Motor neuron (in vitro differentiated cells): ENCODE measurements at regions not wholly inside any gene's neighbourhood (a gene's known extent, or its start where the extent isn't known, plus 50 kb on each side); places are given as distances from the start of the nearest gene placed in this dataset.

Experiments
- ATAC-seq, 8 experiments: fragments of 200-7000 bp; cut with Tn5 transposase; replicated peaks in 6 of 8; 2 replicates each; pipeline ENCODE4 v1.8.0; 2021; ENCODE audit warnings: mild to moderate bottlenecking in 8 of 8, moderate library complexity in 8 of 8
- H3K27ac ChIP-seq, 2 donors: fragments of 250-450 bp; sonication (Bioruptor Pico); 2 replicates each; pipeline ENCODE4 v1.9.0; 2021; ENCODE audit warnings: antibody characterized with exemption in 2 of 2, mild to moderate bottlenecking in 2 of 2, moderate library complexity in 1 of 2
- H3K4me1 ChIP-seq, 2 donors: fragments of 250-450 bp; sonication (Bioruptor Pico); replicated peaks in 1 of 2; 2 replicates each; pipeline ENCODE4 v1.6.1; 2021; ENCODE audit warnings: antibody characterized with exemption in 2 of 2, mild to moderate bottlenecking in 2 of 2, moderate library complexity in 1 of 2
- H3K4me3 ChIP-seq, 5 donors: fragments of 250-450 bp; sonication (Bioruptor Pico); 2 replicates each; pipeline ENCODE4 v1.9.0; 2021; ENCODE audit warnings: antibody characterized with exemption in 5 of 5, mild to moderate bottlenecking in 5 of 5, moderate library complexity in 4 of 5
- WGBS, 10 experiments: fragments of 450-650 bp; shearing (Covaris generic); methylation state at CpG; one replicate each; pipeline ENCODE4 v1.0.0; 2022; 5-methylcytosine and 5-hydroxymethylcytosine counted together
- in situ Hi-C, 9 experiments: fragments of 400-800 bp; cut with MboI; loops; one replicate each; pipeline ENCODE4 v1.15.0; 2021; ENCODE audit warnings: low sequenced_read_pairs in 9 of 9, low pct_unique_long_range_greater_than_20kb in 2 of 9; ENCODE audit not compliant: unreplicated experiment in 9 of 9

- WGBS, 10 experiments: 0 to 94% (median 62%) methylated on average over 1 to 8 of the region's 8 CpGs; no CpG with 5 or more reads in 2 of the 10 experiments
- no peak for ATAC-seq
- Histone ChIP-seq H3K27ac (no peak overlapping the region), H3K4me3 (no peak overlapping the region), H3K4me1 (peaks cover 43 to 49% of the 10 kb centered on the region in 2 donors)
- in situ Hi-C loops: no loop called here
These were observed 264.7 kb downstream of the BUD13 start for GRCh38 chr11:116507849-116508695.

GRCh38 chr11:116507016-116507415 lies 265.8 kb downstream of the BUD13 start:
- Histone ChIP-seq H3K4me1 (peaks cover 43 to 49% of the 10 kb centered on the region in 2 donors), H3K4me3 (no peak overlapping the region), H3K27ac (no peak overlapping the region)
- ATAC-seq: no peak
- 0% methylated on average over 1 to 2 of the region's 4 CpGs; no CpG with 5 or more reads in 7 of the 10 experiments for WGBS, 10 experiments
- in situ Hi-C loops: no loop called here

- peaks cover 42 to 43% of the 10 kb centered on the region in 2 donors for H3K4me1 ChIP-seq
- H3K27ac ChIP-seq: no peak overlapping the region
- in situ Hi-C loops: no loop called here
- 5 to 86% (median 57%) methylated on average over 1 to 3 of the region's 6 CpGs; no CpG with 5 or more reads in 2 of the 10 experiments for WGBS, 10 experiments
- H3K4me3 ChIP-seq: no peak overlapping the region
- peak in 5 of 8 experiments; percentile 30 to 44 (median 35) for ATAC-seq
These were observed 266.4 kb downstream of the BUD13 start for GRCh38 chr11:116506263-116506825.

- Histone ChIP-seq H3K4me3 (no peak overlapping the region), H3K27ac (no peak overlapping the region), H3K4me1 (peaks cover 40 to 42% of the 10 kb centered on the region in 2 donors)
- ATAC-seq: no peak
- in situ Hi-C loops: no loop called here
- WGBS, 10 experiments: 0 to 54% (median 34%) methylated on average over 1 to 8 of the region's 12 CpGs
These were observed 267.2 kb downstream of the BUD13 start for GRCh38 chr11:116505298-116506262.

- no peak overlapping the region for H3K27ac ChIP-seq
- H3K4me3 ChIP-seq: no peak overlapping the region
- no peak for ATAC-seq
- WGBS, 10 experiments: 0 to 86% (median 36%) methylated on average over 1 to 8 of the region's 15 CpGs; no CpG with 5 or more reads in 2 of the 10 experiments
- H3K4me1 ChIP-seq: peaks cover 41 to 46% of the 10 kb centered on the region in 2 donors
- in situ Hi-C loops: no loop called here
These were observed 268.1 kb downstream of the BUD13 start for GRCh38 chr11:116504541-116505297.

GRCh38 chr11:116503216-116504160 lies 269.3 kb downstream of the BUD13 start:
- 0 to 100% (median 100%) methylated on average over 1 to 4 of the region's 10 CpGs; no CpG with 5 or more reads in 2 of the 10 experiments for WGBS, 10 experiments
- ATAC-seq: no peak
- peaks cover 53 to 58% of the 10 kb centered on the region in 2 donors for H3K4me1 ChIP-seq
- in situ Hi-C loops: no loop called here
- no peak overlapping the region for H3K4me3 ChIP-seq
- H3K27ac ChIP-seq: no peak overlapping the region

GRCh38 chr11:116502641-116503061 lies 270.1 kb downstream of the BUD13 start:
- peaks cover 60 to 66% of the 10 kb centered on the region in 2 donors for H3K4me1 ChIP-seq
- in situ Hi-C loops: no loop called here

GRCh38 chr11:116501728-116502127 lies 271.1 kb downstream of the BUD13 start:
- Histone ChIP-seq H3K4me3 (no peak overlapping the region), H3K27ac (no peak overlapping the region), H3K4me1 (peaks cover 62 to 65% of the 10 kb centered on the region in 2 donors)
- in situ Hi-C loops: no loop called here
- ATAC-seq: no peak
- WGBS, 10 experiments: 0 to 79% (median 41%) methylated on average over 1 to 6 of the region's 7 CpGs; no CpG with 5 or more reads in 2 of the 10 experiments

More at GRCh38 chr11:116502641-116503061, 270.1 kb downstream of the BUD13 start:
- H3K27ac ChIP-seq: no peak overlapping the region
- WGBS, 10 experiments: 0 to 100% (median 75%) methylated on average over 1 to 4 of the region's 6 CpGs; no CpG with 5 or more reads in 3 of the 10 experiments
- ATAC-seq: no peak
- no peak overlapping the region for H3K4me3 ChIP-seq

GRCh38 chr11:116500947-116501602 lies 271.7 kb downstream of the BUD13 start:
- no peak overlapping the region for H3K4me3 ChIP-seq
- H3K4me1 ChIP-seq: peaks cover 56 to 58% of the 10 kb centered on the region in 2 donors
- peak in 5 of 8 experiments; percentile 72 to 81 (median 74) for ATAC-seq
- WGBS, 10 experiments: 0 to 43% (median 10%) methylated on average over 1 to 8 of the region's 18 CpGs; no CpG with 5 or more reads in 3 of the 10 experiments
- in situ Hi-C loops: no loop called here
- peak overlapping the region; percentile 6 to 57 for H3K27ac ChIP-seq

GRCh38 chr11:116500026-116500946 lies 272.5 kb downstream of the BUD13 start:
- peak overlapping the region in 1 of 5 donors; percentile 0 for H3K4me3 ChIP-seq
- peaks cover 48 to 50% of the 10 kb centered on the region in 2 donors for H3K4me1 ChIP-seq
- 20 to 50% methylated on average over 1 to 2 of the region's 45 CpGs; no CpG with 5 or more reads in 8 of the 10 experiments for WGBS, 10 experiments
- peak overlapping the region; percentile 38 to 60 for H3K27ac ChIP-seq
- in situ Hi-C loops: no loop called here
- ATAC-seq: peak in 5 of 8 experiments; percentile 78 to 86 (median 84)
